Body of pancreas (tissue), 4 donors: ENCODE measurements at regions not wholly inside any gene's neighbourhood (a gene's known extent, or its start where the extent isn't known, plus 50 kb on each side); places are given as distances from the start of the nearest gene placed in this dataset.

Source experiments
- POLR2A ChIP-seq, 3 donors: fragments of 450-650 bp; IDR thresholded peaks; one replicate each; pipeline ENCODE4 v1.6.1; 2016; ENCODE audit warnings: antibody characterized with exemption in 3 of 3, mild to moderate bottlenecking in 2 of 3
- TF ChIP-seq, protein P1 (sequence below), 7 experiments: fragments of 450-650 bp in 4 of 7; fragments of 200-600 bp in 3 of 7; sonication (generic) in 3 of 7; IDR thresholded peaks; one replicate each; pipeline ENCODE4 v1.5.1; 2016 to 2019; ENCODE audit warnings: antibody characterized with exemption in 7 of 7

DNA sequence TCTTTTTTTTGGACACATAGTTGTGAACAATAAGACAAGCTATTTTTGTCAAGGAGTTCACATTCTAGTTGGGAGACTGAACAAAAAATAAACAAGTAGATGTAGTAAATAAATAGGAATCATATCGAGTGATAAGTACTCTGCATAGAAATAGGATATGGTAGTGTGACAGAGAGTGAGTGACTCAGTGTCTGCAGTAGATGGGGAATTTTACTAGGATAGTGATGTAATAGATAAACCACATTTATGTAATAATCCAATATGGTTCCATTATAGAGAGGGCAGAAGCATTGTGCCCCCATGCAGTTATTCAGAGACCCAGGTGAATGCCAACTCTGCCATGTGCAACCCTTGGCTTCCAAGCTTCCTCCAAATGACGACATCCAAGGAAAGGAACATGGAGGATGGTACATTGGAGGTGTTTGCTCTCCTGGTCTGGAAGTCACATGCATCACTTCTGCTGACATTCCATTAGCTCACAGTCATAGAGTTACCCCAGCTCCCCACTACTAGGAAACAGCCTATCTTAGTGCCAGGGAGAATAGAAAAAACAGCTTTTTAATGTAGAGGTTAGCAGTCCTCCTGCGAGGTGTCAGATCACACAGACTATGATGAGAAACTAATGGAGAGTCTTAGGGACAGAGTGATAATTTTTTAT lies 595.4 kb downstream of the NYAP2 start:
- no peak for TF ChIP-seq POLR2A (IDR thresholded peaks at IDR 0.05)
- TF ChIP-seq, protein P1, sequence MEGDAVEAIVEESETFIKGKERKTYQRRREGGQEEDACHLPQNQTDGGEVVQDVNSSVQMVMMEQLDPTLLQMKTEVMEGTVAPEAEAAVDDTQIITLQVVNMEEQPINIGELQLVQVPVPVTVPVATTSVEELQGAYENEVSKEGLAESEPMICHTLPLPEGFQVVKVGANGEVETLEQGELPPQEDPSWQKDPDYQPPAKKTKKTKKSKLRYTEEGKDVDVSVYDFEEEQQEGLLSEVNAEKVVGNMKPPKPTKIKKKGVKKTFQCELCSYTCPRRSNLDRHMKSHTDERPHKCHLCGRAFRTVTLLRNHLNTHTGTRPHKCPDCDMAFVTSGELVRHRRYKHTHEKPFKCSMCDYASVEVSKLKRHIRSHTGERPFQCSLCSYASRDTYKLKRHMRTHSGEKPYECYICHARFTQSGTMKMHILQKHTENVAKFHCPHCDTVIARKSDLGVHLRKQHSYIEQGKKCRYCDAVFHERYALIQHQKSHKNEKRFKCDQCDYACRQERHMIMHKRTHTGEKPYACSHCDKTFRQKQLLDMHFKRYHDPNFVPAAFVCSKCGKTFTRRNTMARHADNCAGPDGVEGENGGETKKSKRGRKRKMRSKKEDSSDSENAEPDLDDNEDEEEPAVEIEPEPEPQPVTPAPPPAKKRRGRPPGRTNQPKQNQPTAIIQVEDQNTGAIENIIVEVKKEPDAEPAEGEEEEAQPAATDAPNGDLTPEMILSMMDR (IDR thresholded peaks at IDR 0.05) = no peak
